GM18502 (cell line): ENCODE measurements at regions not wholly inside any gene's neighbourhood (a gene's known extent, or its start where the extent isn't known, plus 50 kb on each side); places are given as distances from the start of the nearest gene placed in this dataset.
"Not testable (repeated sequence)": the region's sequence is repeated elsewhere in the genome, so short reads cannot be mapped to it uniquely, and the experiment has no call there.

ENCODE experiments used
- ATAC-seq: cut with Tn5 transposase; IDR thresholded peaks from one replicate; pipeline ENCODE4 v1.9.1; 2021; ENCODE audit warnings: mild to moderate bottlenecking; ENCODE audit not compliant: unreplicated experiment, poor library complexity

DNA sequence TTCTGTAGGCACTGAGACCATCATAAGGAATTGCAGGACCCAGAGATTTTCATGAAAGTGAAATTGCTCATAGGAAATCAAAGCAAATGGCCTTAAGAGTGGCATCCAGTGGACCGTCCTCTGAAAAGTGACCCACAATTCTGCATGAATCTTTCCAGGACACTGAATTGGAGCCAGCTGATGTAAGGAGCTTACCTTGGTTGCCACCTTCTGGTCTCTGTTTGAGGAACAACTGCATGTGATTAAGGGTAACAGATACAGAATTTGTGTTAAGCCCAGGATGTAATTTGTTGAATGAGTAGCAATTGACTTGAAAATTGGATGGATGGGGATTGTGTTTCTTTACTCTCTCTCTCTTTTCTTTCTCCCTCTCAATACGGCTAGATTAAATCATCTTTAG, 49.9 kb upstream of the GAS1 start:
- no peak for ATAC-seq

DNA sequence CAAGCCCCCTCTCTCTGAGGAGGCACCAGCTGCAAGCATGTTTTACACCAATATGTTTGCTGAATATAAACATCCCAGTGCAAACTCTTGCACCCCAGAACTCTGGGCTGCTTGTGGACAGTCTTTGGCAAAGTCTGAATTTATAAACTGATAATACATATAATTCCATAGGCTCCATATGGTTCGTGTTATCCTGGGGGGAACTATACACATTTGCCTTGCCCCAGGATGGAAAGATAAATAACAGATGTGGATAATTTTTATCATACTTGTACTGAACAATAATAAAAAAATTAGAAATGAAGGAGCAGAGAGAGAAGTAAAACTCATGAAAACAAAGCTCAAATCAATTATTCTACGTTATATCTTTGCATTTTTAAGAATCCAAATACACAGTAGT, 50.6 kb upstream of the GAS1 start:
- no peak for ATAC-seq

DNA sequence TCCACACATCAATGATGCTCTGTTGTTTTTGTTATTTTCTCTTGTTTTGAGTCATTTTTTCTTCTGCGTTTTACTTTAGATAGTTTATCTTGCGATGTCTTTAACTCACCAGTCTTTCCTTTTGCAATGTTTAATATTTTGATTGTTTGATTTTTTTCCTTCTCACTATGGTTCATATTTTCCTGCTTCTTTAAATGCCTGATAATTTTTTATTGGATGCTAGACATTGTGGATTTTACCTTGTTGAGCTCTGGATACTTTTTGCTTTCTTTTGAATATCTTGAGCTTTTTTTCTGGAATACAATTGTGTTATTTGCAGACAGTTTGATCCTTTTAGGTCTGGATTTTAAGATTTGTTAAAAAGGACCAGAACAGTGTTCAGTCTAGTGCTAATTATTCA, 55.2 kb upstream of the GAS1 start:
- ATAC-seq, result no peak

DNA sequence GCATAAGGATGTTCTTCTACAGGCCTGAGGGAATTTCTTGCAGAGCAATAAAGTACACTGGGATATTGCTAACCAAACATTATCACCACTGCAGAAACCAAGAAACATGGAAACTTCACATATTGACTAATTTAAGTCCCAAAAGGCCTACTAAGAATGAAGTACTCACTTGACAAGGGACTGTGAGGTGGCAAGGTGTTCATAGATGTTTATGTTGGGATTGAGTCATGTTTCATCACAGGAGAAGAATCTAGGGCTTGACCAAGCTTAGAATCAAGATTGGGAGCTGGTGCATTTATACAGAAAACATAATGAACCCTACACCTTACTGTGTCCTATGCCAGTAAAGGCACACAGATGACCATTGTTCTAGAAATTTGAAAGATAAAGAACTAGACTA, 56.7 kb upstream of the GAS1 start:
- no peak for ATAC-seq

DNA sequence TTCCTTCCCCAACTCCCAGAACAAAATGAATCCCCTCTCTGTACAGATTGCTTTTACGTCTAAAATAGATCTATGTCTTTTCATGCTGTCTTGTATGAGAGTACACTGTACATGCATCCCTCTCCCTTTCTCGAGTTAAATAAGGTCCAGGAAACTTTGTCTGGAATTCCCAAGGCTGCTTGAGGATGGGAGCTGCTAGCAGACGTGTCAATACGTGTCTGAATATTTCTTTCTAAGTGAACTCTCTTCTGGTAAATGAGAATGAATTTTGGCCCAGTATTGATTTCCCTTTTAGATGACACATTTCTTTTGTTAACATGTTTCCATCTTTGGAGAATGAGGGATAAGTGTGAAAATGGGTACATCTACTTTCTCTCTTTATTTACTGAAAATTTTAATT, 59.6 kb upstream of the GAS1 start:
- ATAC-seq, result no peak

DNA sequence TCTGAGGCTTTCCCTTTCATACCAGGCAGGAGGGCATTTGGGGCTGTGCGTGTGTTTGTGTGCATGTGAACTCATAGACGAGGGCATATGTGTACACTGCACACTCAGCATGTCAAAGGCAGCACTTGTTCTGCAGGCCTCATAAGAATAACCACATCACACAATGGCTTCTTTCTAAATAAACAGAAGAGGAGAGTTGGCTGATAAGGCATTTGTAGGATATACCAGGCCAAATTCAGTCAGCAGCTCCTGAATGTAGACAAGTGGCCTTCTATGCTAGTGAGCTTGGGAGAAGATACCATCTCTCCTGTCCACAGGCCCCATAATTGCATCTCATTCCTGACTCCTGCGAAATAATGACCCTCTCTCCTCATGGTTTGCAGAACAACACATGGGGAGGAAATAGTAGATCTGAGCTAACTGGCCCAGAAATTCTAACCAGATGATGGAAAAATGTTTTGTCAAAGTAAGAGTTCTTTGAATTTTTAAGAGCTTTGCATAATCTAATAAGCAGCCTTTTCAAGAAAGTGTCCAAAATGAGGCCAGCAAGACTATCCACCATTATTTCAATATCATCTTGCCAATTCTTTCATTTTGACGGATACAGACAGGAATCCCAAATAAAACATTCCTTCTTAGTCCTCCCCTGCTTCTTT, 60.5 kb upstream of the GAS1 start:
- ATAC-seq, result no peak

DNA sequence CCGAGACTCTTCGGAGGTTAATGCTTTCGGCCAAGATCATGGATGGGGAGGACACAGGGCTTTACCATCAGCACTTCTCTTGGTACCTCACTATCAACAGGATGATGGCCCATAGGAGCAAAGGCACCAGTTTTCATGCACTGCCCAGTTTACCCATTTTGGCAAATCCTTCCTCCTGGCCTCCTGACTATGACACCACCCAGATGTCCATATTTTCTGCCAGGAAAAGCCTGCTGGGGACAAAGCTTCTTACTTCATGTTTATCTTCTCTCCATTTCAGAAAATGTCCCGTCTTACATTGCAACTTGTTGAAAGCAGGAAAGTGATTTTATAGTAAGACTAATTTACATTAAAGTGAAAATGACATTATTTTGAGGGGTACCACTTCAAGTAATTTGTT, 61.4 kb upstream of the GAS1 start:
- ATAC-seq, result no peak

DNA sequence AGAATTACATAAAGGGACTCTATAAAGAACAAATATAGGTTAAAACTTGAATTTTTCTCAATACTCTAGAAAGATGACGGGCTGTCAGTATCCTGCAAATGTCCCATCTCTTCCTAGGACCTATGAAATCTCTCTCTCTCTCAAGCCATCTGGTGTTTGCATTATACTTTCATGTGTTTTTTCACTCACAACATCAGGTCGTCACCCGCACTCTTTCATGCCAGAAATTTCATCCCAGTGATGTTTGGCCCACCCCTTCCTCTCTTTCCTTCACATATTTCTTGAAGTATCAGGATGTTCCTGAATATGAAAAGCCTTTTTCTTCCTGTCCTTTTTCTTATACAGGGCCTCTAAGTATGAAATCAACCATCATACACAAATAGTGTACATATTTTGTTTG, 63.3 kb upstream of the GAS1 start:
- no peak for ATAC-seq

DNA sequence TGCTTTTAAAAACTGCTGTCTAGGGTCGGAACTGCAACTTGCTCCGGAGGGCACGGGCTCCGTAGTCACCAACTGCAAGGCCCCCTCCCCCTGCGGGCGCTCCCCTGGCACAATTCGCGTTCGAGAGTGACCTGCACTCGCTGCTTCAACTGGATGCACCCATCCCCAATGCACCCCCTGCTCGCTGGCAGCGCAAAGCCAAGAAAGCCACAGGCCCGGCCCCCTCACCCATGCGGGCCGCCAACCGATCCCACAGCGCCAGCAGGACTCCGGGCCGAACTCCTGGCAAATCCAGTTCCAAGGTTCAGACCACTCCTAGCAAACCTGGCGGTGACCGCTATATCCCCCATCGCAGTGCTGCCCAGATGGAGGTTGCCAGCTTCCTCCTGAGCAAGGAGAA, 64.2 kb upstream of the GAS1 start:
- no peak for ATAC-seq

DNA sequence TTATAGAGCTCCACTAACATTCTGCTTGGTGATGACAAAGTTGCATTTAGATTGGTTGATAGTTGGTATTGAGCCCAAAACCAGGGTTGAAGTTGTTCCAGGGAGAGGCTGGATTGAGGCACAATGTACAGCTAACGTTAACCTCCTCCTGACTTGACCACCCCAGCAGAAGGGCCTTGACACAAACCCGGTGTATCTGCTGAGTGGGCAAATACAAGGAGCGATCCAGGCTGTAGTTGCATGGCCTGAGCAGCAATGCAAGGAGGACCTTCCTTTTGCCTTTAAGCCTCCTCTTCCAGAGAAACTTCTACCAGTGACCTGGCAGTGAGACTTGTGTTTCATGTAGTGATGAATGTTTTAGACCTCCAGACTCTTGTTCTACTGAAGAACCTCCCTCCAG, 66.2 kb upstream of the GAS1 start:
- ATAC-seq, result no peak

DNA sequence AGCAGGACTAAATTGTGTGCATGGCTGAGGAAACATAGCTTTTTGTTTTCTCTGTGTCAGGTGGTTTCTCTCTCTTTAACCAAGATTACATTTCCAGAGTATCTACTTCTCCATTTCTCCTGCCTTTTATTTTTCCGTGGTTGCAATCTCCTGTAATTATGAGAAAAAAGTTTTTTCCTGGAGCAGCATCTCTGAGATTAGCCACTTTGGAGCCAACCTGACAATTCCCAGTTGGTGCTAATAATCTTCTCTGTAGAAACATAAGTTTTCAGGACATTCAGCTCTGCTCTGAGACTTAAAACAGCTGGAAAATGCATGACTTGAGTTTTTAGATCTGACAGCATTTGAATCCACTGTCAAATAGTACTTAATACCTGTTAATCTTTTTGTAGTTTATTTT, 67.1 kb upstream of the GAS1 start:
- ATAC-seq, result no peak

DNA sequence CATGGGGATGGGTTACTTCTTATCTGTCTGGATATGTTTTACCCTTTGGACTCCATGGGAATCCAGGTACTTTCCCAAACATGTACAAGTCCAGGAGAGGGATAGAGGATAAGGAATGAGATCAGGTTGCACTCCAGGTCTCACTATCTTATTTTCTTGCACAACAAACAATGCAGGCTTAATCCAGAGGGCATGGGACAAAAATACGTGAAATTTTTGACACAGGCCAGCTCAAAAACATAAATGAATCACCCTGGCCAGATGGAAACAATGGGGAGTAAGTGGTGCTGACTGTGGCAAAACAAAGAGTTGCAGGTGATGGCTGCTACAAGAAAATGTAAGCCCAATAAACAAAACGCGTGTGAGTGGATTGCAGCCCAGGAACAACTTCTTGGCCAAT, 69.4 kb upstream of the GAS1 start:
- no peak for ATAC-seq

DNA sequence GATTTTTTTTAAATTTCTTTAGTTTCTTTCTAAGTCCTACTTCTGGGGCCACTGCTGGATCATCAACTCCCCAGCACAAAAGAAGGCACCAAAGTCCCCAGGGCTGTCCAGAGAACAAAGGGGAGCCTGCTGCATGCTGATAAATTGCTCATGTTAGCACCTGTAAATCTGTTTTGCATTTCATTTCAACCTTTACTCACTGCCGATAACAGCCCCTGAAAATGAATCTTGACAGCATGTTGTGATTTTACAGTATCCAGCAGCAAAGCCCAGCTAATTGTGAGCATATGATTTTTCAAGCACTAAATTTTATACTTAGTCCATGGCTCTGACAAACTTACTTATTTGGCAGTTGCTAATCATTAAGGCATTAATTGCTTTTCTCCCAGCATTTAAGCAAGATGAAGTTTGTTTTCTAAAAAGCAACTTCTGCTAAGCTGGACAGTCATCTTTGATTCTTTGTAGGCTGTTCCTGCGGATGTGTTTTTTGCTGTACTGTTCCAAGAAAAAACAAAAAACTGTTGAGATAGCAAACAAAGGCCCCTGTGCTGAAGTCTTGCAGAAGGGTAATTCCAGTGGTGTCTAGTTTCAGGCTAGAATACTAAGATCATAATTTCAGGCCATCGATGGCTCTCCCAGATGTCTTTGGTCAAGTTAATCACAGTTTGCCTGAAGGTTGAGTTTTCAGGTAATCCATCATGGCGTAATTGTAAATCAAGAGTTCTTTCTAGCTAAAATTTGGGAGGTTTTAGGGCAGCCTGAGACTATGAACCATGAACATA, 73.1 kb upstream of the GAS1 start:
- ATAC-seq, result no peak

DNA sequence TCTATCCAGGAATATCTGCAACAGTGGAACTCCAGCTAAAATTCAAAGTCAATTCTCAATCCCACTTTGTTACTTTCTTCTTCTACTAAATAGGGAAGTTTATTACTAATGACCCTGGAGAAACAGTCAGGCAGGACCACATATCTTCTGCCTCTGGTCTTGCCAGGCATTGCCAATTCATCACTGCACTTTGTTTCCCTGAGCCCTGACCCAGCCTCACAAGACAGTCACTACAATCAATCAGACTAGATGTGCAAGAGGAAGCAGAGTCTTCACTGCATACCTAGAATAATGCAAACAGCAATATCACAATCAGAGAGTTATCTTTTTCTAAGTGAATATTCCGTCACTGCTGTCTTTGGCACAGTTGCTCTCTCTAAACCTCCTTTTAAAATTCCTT, 74.9 kb upstream of the GAS1 start:
- ATAC-seq, result no peak

DNA sequence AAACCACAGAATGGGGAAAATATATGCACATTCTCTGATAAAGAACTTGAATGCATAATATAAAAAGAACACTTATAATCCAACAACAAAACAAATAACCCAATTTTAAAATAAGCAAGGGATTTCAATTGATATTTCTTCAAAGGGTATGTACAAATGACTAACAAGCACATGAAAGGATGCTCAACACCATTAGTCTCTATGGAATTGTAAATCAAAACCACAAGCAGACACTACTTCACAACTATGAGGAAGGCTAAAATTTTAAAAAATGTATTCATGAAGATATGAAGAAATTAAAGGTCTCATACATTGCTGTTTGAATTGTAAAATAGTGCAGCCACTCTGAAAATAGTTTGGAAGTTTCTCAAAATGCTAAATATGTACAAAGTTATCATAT, 78.9 kb upstream of the GAS1 start:
- no peak for ATAC-seq

DNA sequence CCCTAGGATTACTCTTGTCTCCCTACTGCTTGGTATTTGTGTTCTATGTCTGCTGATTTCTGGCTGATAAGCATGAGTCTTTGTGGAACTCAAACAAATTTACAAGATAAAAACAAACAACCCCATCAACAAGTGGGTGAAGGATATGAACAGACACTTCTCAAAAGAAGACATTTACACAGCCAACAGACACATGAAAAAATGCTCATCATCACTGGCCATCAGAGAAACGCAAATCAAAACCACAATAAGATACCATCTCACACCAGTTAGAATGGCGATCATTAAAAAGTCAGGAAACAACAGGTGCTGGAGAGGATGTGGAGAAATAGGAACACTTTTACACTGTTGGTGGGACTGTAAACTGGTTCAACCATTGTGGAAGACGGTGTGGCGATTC, 81.5 kb upstream of the GAS1 start:
- not testable (repeated sequence) for ATAC-seq

DNA sequence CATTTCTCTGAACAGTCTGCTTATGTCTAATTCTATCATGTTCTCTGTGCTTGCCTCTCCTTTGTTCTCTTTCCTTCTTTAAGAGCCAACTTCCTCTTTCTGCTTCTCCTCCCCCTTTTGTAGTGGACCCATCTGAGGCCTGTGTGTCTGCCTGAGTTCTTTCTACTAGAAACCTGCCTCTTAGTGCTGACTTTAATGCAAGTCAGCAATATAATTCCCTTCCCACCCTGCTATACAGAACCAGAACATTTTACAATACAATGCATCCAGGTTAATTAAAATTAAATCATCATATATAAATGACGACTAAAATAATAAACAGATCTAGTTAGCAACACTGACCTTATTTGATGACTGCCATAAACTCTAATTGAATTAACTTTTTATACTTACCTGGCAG, 82.6 kb upstream of the GAS1 start:
- ATAC-seq, result no peak

DNA sequence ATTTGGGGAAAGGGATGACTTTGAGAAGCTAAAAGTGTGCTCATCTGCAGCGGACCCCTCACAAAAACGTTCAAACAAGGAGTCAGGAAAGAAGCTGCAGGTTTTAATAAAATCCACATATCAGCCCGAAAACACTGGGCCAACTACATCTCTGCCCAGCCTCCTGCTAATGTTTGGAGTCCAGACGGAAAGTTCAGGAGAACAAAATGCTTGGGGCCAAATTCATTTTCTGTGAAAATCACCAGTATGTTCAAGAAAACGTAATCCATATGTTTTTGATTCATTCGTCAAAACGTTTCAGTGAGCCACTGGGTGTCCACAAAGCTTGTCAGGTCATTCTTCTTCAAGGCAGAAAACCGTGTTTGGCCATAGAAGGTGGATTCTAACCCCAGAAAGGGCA, 87.5 kb upstream of the GAS1 start:
- no peak for ATAC-seq

DNA sequence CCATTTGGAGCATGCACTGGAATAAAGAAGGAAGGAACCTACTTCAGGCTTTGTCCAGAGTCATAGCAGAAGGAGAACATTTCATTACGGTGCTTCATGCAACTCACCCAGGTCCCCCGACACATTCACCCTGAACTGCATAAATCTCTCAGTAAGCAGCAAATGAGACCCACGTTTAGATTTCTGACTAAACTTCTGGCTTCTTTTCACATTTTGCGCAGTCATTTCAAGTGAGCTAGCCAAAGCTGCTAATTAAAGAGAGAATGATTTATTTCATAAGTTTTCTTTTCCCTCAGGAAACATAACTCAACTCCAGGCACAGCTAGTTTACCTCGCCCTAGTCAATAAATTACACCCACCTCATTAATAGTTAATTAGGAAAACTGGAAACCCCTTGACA, 88.6 kb upstream of the GAS1 start:
- no peak for ATAC-seq

DNA sequence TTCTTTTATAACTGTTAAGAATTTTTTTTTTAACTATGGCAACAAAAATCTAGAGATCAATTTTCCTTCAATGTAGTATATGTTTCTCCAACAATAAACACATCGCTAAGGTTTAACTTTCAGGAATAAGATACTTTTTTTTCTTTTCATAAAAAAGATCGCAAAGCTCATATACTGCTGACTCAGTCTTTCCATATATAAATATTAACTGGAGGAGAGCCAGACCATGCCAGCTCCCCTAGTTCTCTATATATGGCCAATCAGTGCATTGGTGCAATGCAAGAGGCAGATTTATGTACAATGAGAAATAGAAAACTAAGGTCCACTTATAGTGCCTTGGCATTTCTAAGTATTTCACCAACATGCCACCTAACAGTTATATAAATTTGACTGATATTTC, 89.2 kb upstream of the GAS1 start:
- no peak for ATAC-seq

DNA sequence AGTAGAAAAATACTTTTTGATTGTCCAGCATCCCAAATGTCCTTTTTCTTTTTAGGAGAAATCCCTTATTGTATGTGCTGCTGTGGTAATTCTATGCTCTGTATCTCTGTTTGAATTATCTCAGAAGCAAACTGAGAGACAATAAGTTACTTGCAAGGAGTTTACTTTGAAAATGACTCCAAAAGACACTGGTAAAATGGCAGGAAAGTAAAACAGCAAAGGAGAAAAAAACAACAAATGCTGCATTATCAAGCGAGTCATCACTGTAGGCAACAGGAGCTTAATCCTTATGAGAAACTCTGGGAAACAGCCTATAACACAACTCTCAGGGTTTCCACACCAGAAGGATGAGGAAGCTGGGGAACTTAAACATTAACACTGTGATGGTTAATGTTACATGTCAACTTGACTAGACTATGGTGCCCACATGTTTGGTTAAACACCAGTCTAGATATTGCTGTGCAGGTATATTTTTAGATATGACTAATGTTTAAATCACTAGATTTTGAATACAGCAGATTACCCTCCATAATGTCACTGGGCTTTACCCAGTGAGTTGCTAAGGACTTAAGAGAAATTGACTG, 92.6 kb upstream of the GAS1 start:
- no peak for ATAC-seq

DNA sequence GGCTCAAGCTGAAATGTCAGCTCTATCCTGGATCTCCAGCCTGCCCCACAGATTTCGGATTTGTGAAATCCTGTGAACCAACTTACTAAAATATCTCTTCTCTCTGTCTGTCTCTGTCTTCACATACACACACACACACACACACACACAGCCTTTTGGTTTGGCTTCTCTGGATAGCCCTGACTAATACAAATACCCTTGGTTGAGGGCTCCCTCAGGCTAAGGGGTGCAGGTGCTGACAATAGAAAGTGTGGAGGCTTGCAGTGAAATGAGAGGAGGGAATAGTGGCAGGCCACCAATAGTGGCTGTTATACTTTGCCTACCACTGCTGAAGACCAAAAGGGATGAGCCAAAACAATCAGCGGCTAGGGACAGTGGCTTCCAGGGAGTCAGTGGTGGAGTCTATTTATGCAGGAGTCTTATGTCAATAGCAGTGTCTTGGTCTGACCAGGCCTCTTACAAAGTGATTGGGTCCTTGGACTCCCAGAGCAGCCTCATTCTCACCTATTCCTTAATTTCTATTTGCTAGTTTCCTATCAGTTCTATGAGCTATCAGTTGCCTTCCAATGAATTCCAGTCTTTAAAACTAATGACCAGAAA, 93.2 kb upstream of the GAS1 start:
- ATAC-seq, result no peak
